AG04449 (cell line): ENCODE measurements at regions not wholly inside any gene's neighbourhood (a gene's known extent, or its start where the extent isn't known, plus 50 kb on each side); places are given as distances from the start of the nearest gene placed in this dataset.

Experiments
- CTCF ChIA-PET: fragments of 350-600 bp; formaldehyde crosslinking; extraction: SDS; loops from one replicate; lab custom pipeline; 2021; ENCODE audit warnings: antibody characterized with exemption; lab: Yijun Ruan, JAX
- POLR2A ChIA-PET: fragments of 400-600, 350-600 bp; formaldehyde crosslinking; extraction: SDS; loops from one replicate; lab custom pipeline; 2020; ENCODE audit warnings: antibody characterized with exemption, inconsistent platforms; lab: Yijun Ruan, JAX
- DNase-seq: peaks from one replicate; pipeline ENCODE4 v3.0.0-alpha.2; 2010; ENCODE audit warnings: low read depth, low spot score
- H3K4me3 ChIP-seq: 2 replicates; pipeline ENCODE4 v1.5.1; 2011; ENCODE audit warnings: low read depth, mild to moderate bottlenecking, control low read depth, low read length
- CTCF ChIP-seq: IDR thresholded peaks from one replicate; pipeline ENCODE4 v1.5.1; 2011; ENCODE audit warnings: mild to moderate bottlenecking, moderate library complexity, low read length, control low read depth, inconsistent platforms; ENCODE audit not compliant: insufficient read depth; ENCODE audit errors: missing control alignments

DNA sequence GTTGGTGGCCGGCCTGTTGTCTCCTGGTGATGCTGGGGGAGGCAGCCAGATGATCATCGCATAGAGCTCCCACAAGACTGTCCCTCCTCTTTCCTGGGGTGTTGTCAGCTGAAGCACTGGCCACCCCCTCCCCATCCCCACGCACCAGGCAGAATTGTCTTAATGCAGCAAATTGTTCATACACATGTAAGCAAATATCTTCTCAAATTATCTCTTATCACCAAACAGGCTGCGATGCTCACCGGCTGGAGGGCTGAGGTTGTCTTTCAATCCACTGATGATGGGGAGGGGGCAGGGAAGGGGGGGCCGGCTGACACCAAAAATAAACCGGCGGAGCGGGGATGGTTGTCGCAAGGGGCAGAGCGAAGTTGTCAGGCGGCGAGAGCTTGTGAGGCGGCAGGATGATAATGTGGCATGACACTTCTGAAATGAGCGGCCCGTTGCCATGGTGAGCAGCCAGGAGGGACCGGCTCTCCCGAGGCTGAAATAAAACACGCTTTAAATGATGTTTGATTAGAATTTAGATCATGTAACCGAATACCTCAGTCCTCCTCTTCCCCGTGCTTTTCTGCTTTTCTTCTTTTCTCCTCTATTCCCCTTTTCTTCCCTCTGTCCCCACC lies 59.8 kb downstream of the MRM1 start:
- POLR2A ChIA-PET, result no interaction called here
- no peak overlapping the region for H3K4me3 ChIP-seq
- no peak for DNase-seq
- CTCF ChIA-PET, result no interaction called here
- no peak for TF ChIP-seq CTCF

- no peak overlapping the region for H3K4me3 ChIP-seq
- CTCF ChIA-PET, result no interaction called here
- DNase-seq, result no peak
- POLR2A ChIA-PET, result no interaction called here
- TF ChIP-seq CTCF, result no peak
These were observed 60.3 kb downstream of the MRM1 start for GRCh38 chr17:36661688-36662087.

GRCh38 chr17:36665417-36665816 lies 64.0 kb downstream of the MRM1 start:
- no peak for TF ChIP-seq CTCF
- POLR2A ChIA-PET, result no interaction called here
- no peak overlapping the region for H3K4me3 ChIP-seq
- CTCF ChIA-PET, result no interaction called here
- DNase-seq, result no peak

DNA sequence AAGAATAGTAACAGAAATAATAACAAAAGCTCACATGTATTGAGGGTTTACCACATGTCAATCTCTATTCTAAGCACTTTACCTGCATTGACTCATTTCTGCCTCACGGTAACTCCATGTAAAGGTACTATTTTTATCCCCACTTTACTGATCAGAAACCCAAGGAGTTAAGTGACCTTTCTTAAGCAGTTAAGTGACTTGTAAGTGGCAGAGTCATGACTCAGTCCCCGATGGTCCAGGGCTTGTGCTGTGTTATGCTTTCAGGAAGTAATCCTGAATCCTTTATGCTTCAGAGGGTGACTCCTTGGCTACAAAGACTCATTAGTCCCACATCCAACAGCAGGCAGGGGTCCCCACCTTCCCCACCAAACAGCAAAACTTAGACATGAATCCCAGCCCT lies 66.5 kb downstream of the MRM1 start:
- TF ChIP-seq CTCF, result no peak
- DNase-seq, result no peak
- H3K4me3 ChIP-seq, result no peak overlapping the region
- CTCF ChIA-PET, result no interaction called here
- POLR2A ChIA-PET, result no interaction called here

- POLR2A ChIA-PET, result no interaction called here
- CTCF ChIA-PET, result no interaction called here
- TF ChIP-seq CTCF, result no peak
- no peak overlapping the region for H3K4me3 ChIP-seq
- DNase-seq, result no peak
These were observed 67.4 kb downstream of the MRM1 start for GRCh38 chr17:36668824-36669223.

DNA sequence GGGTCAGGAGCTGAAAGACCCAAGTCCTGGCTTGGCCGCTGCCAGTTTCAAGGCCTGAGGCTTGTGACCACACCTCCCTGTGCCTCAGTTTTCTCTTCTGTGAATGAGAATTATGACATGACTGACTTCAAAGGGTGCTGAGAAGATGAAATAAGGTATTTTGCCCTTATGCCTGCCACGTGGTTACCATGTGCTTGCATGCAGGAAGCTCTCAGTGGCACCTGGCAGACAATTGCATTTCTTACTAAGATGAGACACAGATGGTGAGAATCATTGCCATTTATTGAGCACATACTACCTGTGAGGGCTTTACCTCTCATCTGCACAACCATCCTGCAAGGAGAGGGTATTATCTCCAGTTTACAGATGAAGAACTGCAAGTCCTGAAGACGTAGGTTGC lies 69.8 kb downstream of the MRM1 start:
- ChIA-PET POLR2A (no interaction called here), CTCF (no interaction called here)
- DNase-seq, result no peak
- no peak for TF ChIP-seq CTCF
- no peak overlapping the region for H3K4me3 ChIP-seq
